ENCODE measurements at regions not wholly inside any gene's neighbourhood (a gene's known extent, or its start where the extent isn't known, plus 50 kb on each side); places are given as distances from the start of the nearest gene placed in this dataset.

DNA sequence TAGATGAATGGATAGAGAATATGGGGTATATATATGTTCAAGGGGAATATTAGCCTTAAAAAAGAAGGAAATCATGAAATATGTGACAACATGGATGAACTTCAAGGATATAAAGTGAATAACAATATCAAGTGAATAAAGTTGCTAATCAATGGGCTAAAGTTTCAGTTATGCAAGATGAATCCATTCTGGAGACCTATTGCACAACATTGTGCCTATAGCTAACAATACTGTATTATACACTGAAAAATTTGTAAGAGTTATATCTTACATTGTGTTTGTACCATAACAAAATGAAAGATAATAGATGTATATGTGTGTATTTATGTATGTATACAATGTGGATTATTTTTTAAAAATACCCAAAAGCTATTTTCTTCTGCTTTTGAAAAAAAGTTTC, 96.3 kb upstream of the DPYD start:
- Histone ChIP-seq H3K23ac (ENCODE audit: low read length in 2 of 2) (no peak overlapping the region), H3K27me3 (ENCODE audit: control insufficient read depth in 1 of 2, insufficient read depth in 1 of 2, low read length in 2 of 2) (no peaks in the 10 kb centered on the region), H3K79me1 (replicated peaks; ENCODE audit: low read length, poor library complexity, severe bottlenecking) (no peaks in the 10 kb centered on the region), H3K18ac (ENCODE audit: low read depth in 1 of 2, low read length in 2 of 2) (no peak overlapping the region), H3K4me3 (ENCODE audit: insufficient read depth in 1 of 2, low read depth in 1 of 2, low read length in 2 of 2) (no peak overlapping the region), H2AK5ac (ENCODE audit: low read length, severe bottlenecking) (no peak overlapping the region), H2BK120ac (ENCODE audit: low read depth, low read length) (no peak overlapping the region), H3K4me2 (ENCODE audit: low read length, poor library complexity, severe bottlenecking) (no peak overlapping the region), H3K4ac (ENCODE audit: low read depth in 1 of 2, low read length in 2 of 2) (no peak overlapping the region), H2BK15ac (ENCODE audit: low read depth, poor library complexity, severe bottlenecking) (no peak overlapping the region), H2BK5ac (ENCODE audit: low read depth, low read length, poor library complexity, severe bottlenecking) (no peak overlapping the region), H2BK12ac (ENCODE audit: low read length in 2 of 2) (no peak overlapping the region), H4K8ac (ENCODE audit: low read length) (no peak overlapping the region), H2AFZ (ENCODE audit: low read depth, low read length) (no peak overlapping the region), H3K9ac (ENCODE audit: low read length) (no peak overlapping the region), H3K36me3 (ENCODE audit: control insufficient read depth in 1 of 2, insufficient read depth in 2 of 2, low read depth in 1 of 2, low read length in 2 of 2) (no peaks in the 10 kb centered on the region), H4K91ac (ENCODE audit: low read length) (no peak overlapping the region), H3K9me3 (ENCODE audit: control insufficient read depth, low read length) (no peaks in the 10 kb centered on the region), H3K14ac (ENCODE audit: low read length in 2 of 2) (no peak overlapping the region), H3K27ac (ENCODE audit: low read length, poor library complexity, severe bottlenecking) (no peak overlapping the region), H3K4me1 (ENCODE audit: control insufficient read depth, insufficient read depth, low read depth, low read length) (no peaks in the 10 kb centered on the region)
- DNase-seq: no peak

DNA sequence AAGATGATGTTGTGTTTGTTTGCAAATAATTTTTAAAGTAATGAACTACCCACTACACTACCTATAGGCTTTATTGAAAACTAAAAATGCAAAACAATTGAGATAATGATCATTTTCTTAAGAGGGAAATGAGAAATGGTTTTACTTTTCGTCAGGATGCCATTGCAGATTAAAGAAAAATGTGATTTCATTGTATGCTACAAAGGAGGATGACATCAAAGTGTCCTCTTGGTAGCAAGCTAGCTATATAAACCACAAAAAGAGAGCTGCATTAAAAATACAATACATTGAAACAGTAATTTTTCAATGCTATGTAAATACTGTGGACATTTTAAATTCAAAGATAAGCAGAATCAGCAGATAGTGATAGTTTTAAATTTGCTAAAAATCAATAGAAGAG, 87.5 kb upstream of the DPYD start:
- no peaks in the 10 kb centered on the region for H3K9me3 ChIP-seq (ENCODE audit: control insufficient read depth, low read length)
- 83% methylated on average over 1 of the region's 1 CpG for WGBS
- no peak for DNase-seq

DNA sequence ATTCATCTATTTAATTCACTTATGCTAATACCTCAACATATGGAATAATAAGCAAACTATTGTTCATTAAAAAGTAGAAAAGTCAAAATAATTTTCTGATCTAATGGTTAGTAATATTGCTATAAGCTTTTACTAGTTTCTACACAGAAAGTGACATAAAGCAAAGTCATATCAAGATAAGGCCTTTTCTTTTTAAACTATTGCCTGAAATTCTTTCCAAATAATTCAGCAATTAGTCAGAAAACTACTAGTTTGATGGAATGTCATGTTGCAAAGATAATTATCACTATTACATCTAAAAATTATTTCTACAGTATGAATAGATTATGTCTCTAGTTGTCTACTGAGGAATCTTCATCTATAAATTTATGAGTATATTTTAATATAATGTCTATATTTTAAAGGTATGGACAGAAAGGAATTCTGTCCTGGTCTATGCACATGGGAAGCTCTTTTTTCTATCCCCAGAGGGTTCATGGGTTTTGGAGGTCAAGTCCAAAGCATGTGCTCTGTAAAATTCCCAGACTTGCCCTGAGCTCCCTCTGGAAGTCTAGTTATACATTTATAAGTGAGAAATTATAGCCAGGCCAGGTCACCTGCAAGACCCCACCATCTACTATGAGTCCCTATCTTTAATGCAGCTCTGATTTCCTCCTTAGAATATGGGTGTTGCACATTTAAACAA, 84.6 kb upstream of the DPYD start:
- Histone ChIP-seq H3K27me3 (ENCODE audit: control insufficient read depth in 1 of 2, insufficient read depth in 1 of 2, low read length in 2 of 2) (no peaks in the 10 kb centered on the region), H2AFZ (ENCODE audit: low read depth, low read length) (no peak overlapping the region), H3K23ac (ENCODE audit: low read length in 2 of 2) (no peak overlapping the region), H2BK15ac (ENCODE audit: low read depth, poor library complexity, severe bottlenecking) (no peak overlapping the region), H4K8ac (ENCODE audit: low read length) (no peak overlapping the region), H3K14ac (ENCODE audit: low read length in 2 of 2) (no peak overlapping the region), H3K9me3 (ENCODE audit: control insufficient read depth, low read length) (no peaks in the 10 kb centered on the region), H3K4me1 (ENCODE audit: control insufficient read depth, insufficient read depth, low read depth, low read length) (peaks cover 2% of the 10 kb centered on the region), H3K36me3 (ENCODE audit: control insufficient read depth in 1 of 2, insufficient read depth in 2 of 2, low read depth in 1 of 2, low read length in 2 of 2) (no peaks in the 10 kb centered on the region), H3K9ac (ENCODE audit: low read length) (no peak overlapping the region), H3K4me2 (ENCODE audit: low read length, poor library complexity, severe bottlenecking) (no peak overlapping the region), H3K4me3 (ENCODE audit: insufficient read depth in 1 of 2, low read depth in 1 of 2, low read length in 2 of 2) (no peak overlapping the region), H2BK12ac (ENCODE audit: low read length in 2 of 2) (no peak overlapping the region), H3K18ac (ENCODE audit: low read depth in 1 of 2, low read length in 2 of 2) (no peak overlapping the region), H3K27ac (ENCODE audit: low read length, poor library complexity, severe bottlenecking) (peak overlapping the region; percentile 32), H2AK5ac (ENCODE audit: low read length, severe bottlenecking) (no peak overlapping the region), H3K4ac (ENCODE audit: low read depth in 1 of 2, low read length in 2 of 2) (no peak overlapping the region), H4K91ac (ENCODE audit: low read length) (no peak overlapping the region), H3K79me1 (replicated peaks; ENCODE audit: low read length, poor library complexity, severe bottlenecking) (no peaks in the 10 kb centered on the region), H2BK5ac (ENCODE audit: low read depth, low read length, poor library complexity, severe bottlenecking) (no peak overlapping the region), H2BK120ac (ENCODE audit: low read depth, low read length) (no peak overlapping the region)
- no peak for DNase-seq

More for the DNA sequence above, 87.5 kb upstream of the DPYD start:
- Histone ChIP-seq H3K36me3 (ENCODE audit: control insufficient read depth in 1 of 2, insufficient read depth in 2 of 2, low read depth in 1 of 2, low read length in 2 of 2) (no peaks in the 10 kb centered on the region), H2BK5ac (ENCODE audit: low read depth, low read length, poor library complexity, severe bottlenecking) (no peak overlapping the region), H4K91ac (ENCODE audit: low read length) (no peak overlapping the region), H2AFZ (ENCODE audit: low read depth, low read length) (no peak overlapping the region), H3K27me3 (ENCODE audit: control insufficient read depth in 1 of 2, insufficient read depth in 1 of 2, low read length in 2 of 2) (no peaks in the 10 kb centered on the region), H3K18ac (ENCODE audit: low read depth in 1 of 2, low read length in 2 of 2) (no peak overlapping the region), H2BK15ac (ENCODE audit: low read depth, poor library complexity, severe bottlenecking) (no peak overlapping the region), H4K8ac (ENCODE audit: low read length) (no peak overlapping the region), H3K4me3 (ENCODE audit: insufficient read depth in 1 of 2, low read depth in 1 of 2, low read length in 2 of 2) (no peak overlapping the region), H3K4ac (ENCODE audit: low read depth in 1 of 2, low read length in 2 of 2) (no peak overlapping the region), H3K79me1 (replicated peaks; ENCODE audit: low read length, poor library complexity, severe bottlenecking) (no peaks in the 10 kb centered on the region), H2BK120ac (ENCODE audit: low read depth, low read length) (no peak overlapping the region), H3K4me1 (ENCODE audit: control insufficient read depth, insufficient read depth, low read depth, low read length) (no peaks in the 10 kb centered on the region), H2AK5ac (ENCODE audit: low read length, severe bottlenecking) (no peak overlapping the region), H3K14ac (ENCODE audit: low read length in 2 of 2) (no peak overlapping the region), H2BK12ac (ENCODE audit: low read length in 2 of 2) (no peak overlapping the region), H3K9ac (ENCODE audit: low read length) (no peak overlapping the region), H3K4me2 (ENCODE audit: low read length, poor library complexity, severe bottlenecking) (no peak overlapping the region), H3K23ac (ENCODE audit: low read length in 2 of 2) (no peak overlapping the region), H3K27ac (ENCODE audit: low read length, poor library complexity, severe bottlenecking) (no peak overlapping the region)

DNA sequence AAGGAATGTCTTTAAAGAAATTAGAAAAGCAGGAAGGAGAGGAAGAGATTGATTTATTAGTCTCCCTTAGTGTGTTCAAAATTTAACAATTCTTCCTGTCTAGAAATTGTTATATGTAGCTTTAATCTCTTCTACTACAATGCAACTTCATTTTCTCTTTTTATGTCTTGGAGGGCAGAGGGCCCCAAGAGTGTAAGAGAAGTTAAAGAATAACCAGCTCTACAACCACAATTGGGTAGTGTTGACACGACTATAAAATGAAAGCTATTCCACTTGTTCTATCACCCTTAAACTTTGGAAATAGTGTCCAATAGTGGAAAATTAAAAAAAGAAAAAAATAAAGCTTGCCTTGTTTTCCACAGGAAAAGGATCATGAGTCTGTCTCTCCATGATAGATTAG, 82.6 kb upstream of the DPYD start:
- no peak overlapping the region for H3K4me2 ChIP-seq (ENCODE audit: low read length, poor library complexity, severe bottlenecking)
- no peak overlapping the region for H3K14ac ChIP-seq (ENCODE audit: low read length in 2 of 2)
- no peak overlapping the region for H3K27ac ChIP-seq (ENCODE audit: low read length, poor library complexity, severe bottlenecking)
- H3K23ac ChIP-seq (ENCODE audit: low read length in 2 of 2): no peak overlapping the region
- H2BK120ac ChIP-seq (ENCODE audit: low read depth, low read length): no peak overlapping the region
- no peak overlapping the region for H3K18ac ChIP-seq (ENCODE audit: low read depth in 1 of 2, low read length in 2 of 2)
- H2AK5ac ChIP-seq (ENCODE audit: low read length, severe bottlenecking): no peak overlapping the region
- H4K91ac ChIP-seq (ENCODE audit: low read length): no peak overlapping the region
- H3K79me1 ChIP-seq (replicated peaks; ENCODE audit: low read length, poor library complexity, severe bottlenecking): no peaks in the 10 kb centered on the region
- peaks cover 2% of the 10 kb centered on the region for H3K4me1 ChIP-seq (ENCODE audit: control insufficient read depth, insufficient read depth, low read depth, low read length)
- H3K9me3 ChIP-seq (ENCODE audit: control insufficient read depth, low read length): no peaks in the 10 kb centered on the region
- H4K8ac ChIP-seq (ENCODE audit: low read length): no peak overlapping the region
- no peak overlapping the region for H3K4me3 ChIP-seq (ENCODE audit: insufficient read depth in 1 of 2, low read depth in 1 of 2, low read length in 2 of 2)
- no peak overlapping the region for H2BK12ac ChIP-seq (ENCODE audit: low read length in 2 of 2)
- H3K9ac ChIP-seq (ENCODE audit: low read length): no peak overlapping the region
- H3K27me3 ChIP-seq (ENCODE audit: control insufficient read depth in 1 of 2, insufficient read depth in 1 of 2, low read length in 2 of 2): no peaks in the 10 kb centered on the region
- H3K36me3 ChIP-seq (ENCODE audit: control insufficient read depth in 1 of 2, insufficient read depth in 2 of 2, low read depth in 1 of 2, low read length in 2 of 2): no peaks in the 10 kb centered on the region
- no peak overlapping the region for H2BK5ac ChIP-seq (ENCODE audit: low read depth, low read length, poor library complexity, severe bottlenecking)
- WGBS: no CpG with 5 or more reads among the region's 1 CpG
- H2AFZ ChIP-seq (ENCODE audit: low read depth, low read length): no peak overlapping the region
- H3K4ac ChIP-seq (ENCODE audit: low read depth in 1 of 2, low read length in 2 of 2): no peak overlapping the region
- no peak for DNase-seq
- H2BK15ac ChIP-seq (ENCODE audit: low read depth, poor library complexity, severe bottlenecking): no peak overlapping the region

All from mesenchymal stem cell (in vitro differentiated cells and primary cell).